H4 (cell line): ENCODE measurements at regions not wholly inside any gene's neighbourhood (a gene's known extent, or its start where the extent isn't known, plus 50 kb on each side); places are given as distances from the start of the nearest gene placed in this dataset.
"Not testable (repeated sequence)": the region's sequence is repeated elsewhere in the genome, so short reads cannot be mapped to it uniquely, and the experiment has no call there.

Experiments
- DNase-seq: peaks from one replicate; pipeline ENCODE4 v3.0.0-alpha.2; 2015; ENCODE audit warnings: low spot score

GRCh38 chr9:26789959-26790358 is 102.6 kb downstream of the CAAP1 start:
- DNase-seq: peak; percentile 8

- DNase-seq: no peak
Measured at GRCh38 chr9:26786564-26786963, 106.0 kb downstream of the CAAP1 start.

GRCh38 chr9:26782899-26783298 is 109.7 kb downstream of the CAAP1 start:
- no peak for DNase-seq

- DNase-seq: no peak
Measured at GRCh38 chr9:26781906-26782305, 110.7 kb downstream of the CAAP1 start.

GRCh38 chr9:26780307-26780706 is 112.3 kb downstream of the CAAP1 start:
- not testable (repeated sequence) for DNase-seq

GRCh38 chr9:26779062-26779461 is 113.5 kb downstream of the CAAP1 start:
- no peak for DNase-seq

GRCh38 chr9:26775391-26775790 is 117.2 kb downstream of the CAAP1 start:
- DNase-seq: no peak

GRCh38 chr9:26773056-26773455 is 119.5 kb downstream of the CAAP1 start:
- no peak for DNase-seq

GRCh38 chr9:26770821-26771220 is 121.8 kb downstream of the CAAP1 start:
- DNase-seq: no peak

- no peak for DNase-seq
Measured at GRCh38 chr9:26768145-26768544, 124.5 kb downstream of the CAAP1 start.

- DNase-seq: no peak
Measured at GRCh38 chr9:26760675-26761074, 131.9 kb downstream of the CAAP1 start.

GRCh38 chr9:26758655-26759054 is 133.9 kb downstream of the CAAP1 start:
- no peak for DNase-seq

GRCh38 chr9:26756881-26757280 is 135.7 kb downstream of the CAAP1 start:
- DNase-seq: no peak

GRCh38 chr9:26755476-26755875 is 137.1 kb downstream of the CAAP1 start:
- DNase-seq: no peak

- DNase-seq: no peak
Measured at GRCh38 chr9:26754509-26755164, 138.0 kb downstream of the CAAP1 start.

GRCh38 chr9:26753971-26754370 is 138.6 kb downstream of the CAAP1 start:
- DNase-seq: no peak

- DNase-seq: no peak
Measured at GRCh38 chr9:26750162-26750561, 142.4 kb downstream of the CAAP1 start.

- no peak for DNase-seq
Measured at GRCh38 chr9:26748449-26749058, 144.0 kb downstream of the CAAP1 start.

- DNase-seq: no peak
Measured at GRCh38 chr9:26747611-26748010, 145.0 kb downstream of the CAAP1 start.

GRCh38 chr9:26746357-26747072 is 146.1 kb downstream of the CAAP1 start:
- peak; percentile 35 for DNase-seq

GRCh38 chr9:26745111-26745510 is 147.5 kb downstream of the CAAP1 start:
- no peak for DNase-seq

- DNase-seq: no peak
Measured at GRCh38 chr9:26744191-26744965, 148.2 kb downstream of the CAAP1 start.
